NCI-H187 treated with DMSO at 0.1 percent for 48 hours (cell line): ENCODE measurements at regions not wholly inside any gene's neighbourhood (a gene's known extent, or its start where the extent isn't known, plus 50 kb on each side); places are given as distances from the start of the nearest gene placed in this dataset.

Experiments
- DNase-seq: peaks from one replicate; lab custom pipeline; 2025; lab: John Stamatoyannopoulos, UW

DNA sequence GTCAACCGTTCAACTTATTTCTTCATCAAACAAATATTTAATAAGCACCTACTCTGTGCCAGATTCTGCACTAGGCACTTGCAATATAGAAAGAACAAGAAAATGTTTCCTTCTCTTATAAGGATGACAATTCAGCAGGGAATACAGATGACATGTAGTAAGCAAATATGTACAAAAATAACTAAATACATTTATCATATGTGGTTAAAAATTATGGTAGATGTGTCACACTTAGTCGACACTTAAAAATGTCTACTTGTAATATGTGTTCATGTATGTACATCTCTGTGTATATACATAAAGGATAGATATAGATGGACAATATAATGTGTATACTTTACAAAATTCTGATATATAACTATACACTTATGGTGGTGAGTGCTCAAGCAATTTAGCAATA lies 417.0 kb upstream of the MEF2C start:
- no peak for DNase-seq

DNA sequence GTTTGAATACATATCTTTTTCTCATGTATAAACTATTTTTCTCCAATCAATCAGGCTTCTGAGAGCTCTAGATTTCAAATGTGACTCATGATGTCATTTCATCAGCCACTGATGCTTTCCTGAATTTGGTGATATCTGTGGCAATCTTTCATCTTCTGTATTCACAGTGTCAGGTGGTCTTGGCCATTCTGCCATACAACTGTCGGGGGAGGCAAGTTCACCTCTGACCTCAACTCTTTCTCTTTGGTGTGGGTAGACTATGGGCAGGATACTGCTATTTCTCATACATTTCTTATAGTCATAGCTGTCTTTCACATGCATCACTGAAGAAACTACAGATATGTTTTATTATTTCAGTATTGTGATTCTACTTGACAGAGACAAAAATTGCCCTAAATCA lies 414.1 kb upstream of the MEF2C start:
- DNase-seq = no peak

DNA sequence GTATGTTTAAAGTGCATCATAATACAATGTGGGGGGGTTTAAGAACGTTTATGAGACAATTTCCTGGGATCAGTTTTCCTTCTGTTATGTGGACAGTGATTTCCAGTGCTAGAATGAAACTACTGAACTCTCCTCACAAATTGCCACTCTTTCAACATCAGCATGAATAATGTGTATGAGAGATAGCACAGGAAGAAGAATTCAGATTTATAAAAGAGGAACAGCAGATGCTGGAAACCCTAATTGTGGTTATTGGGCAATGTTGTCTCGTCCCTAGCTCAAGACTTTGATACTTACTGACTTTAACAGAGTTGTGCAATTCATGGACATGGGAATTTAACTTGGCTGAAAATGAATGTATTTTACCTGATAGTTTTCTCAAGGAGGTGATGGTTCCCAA lies 410.8 kb upstream of the MEF2C start:
- DNase-seq = no peak

GRCh38 chr5:89292487-89292886 lies 409.5 kb upstream of the MEF2C start:
- DNase-seq = no peak

DNA sequence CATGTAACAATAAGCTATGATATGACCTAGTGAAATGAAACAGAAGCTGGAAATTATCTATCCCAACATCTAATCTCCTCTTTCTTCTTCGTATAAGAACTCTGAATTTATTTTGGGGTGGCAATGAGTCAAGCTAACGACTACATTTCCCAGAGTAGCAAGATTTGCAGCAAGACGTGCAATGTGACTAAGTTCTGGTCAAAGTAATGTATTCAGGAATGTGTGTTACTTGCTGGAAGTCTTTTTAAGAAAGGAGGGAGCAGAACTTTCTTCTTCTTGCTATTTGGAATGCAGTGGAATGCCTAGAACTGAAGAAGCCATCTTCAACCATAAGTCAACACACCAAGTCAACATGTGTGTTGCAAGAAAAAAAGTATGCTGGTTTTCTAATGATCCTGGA lies 406.6 kb upstream of the MEF2C start:
- DNase-seq = no peak

GRCh38 chr5:89287964-89288363 lies 405.0 kb upstream of the MEF2C start:
- no peak for DNase-seq

DNA sequence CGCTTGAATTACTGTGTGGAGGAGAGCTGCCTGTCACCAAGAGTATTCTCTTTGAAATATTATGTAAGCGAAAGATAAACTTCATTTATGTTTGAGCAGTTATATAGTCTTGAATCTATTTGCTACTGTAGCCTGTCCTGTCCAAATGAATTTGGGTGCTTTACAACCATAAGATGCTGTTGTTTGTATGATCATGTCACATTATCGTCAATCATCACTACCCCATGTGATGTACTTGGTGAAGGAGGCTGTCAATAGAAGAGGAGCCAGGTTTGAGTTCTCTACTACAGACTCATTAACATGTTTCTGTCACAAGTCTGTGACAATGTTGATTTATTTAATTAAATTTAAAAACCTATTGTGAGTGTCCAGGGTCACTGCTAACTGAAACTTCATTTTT lies 403.3 kb upstream of the MEF2C start:
- no peak for DNase-seq

DNA sequence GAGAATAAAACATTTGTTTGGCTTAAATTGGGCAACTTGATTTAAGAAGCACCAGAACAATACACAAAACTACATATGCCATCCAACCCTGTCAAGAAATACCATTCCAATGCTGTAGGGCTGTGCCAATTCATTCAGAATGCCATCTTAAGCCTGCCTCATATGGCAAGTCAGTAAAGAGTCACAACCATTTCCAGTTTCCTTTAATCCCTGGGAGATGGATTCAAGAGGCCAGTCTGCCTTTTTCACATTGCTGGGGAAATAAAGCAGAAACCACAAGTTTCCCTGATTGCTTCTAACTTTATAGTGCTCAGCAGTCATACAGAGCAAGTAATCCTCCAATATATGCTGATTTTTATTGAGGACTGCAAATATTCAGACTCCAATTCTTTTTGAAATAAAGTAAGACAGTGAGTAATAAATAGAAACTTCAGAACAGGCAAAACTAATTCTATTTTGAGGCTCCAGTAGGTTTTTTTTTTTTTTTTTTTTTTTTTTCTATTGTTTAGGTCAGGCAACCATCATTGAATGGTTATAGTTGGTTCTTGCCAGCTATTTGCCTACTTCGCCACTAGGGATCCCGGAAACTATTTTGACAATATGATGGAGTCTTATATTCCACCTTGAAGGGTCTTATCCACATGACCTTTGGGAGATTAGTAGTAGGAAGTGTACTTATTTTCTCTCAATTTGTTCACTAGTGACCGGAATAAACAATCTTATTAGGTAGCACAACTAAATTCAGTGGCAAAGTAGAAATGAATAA lies 400.9 kb upstream of the MEF2C start:
- DNase-seq = no peak

GRCh38 chr5:89282554-89283510 lies 399.8 kb upstream of the MEF2C start:
- no peak for DNase-seq

DNA sequence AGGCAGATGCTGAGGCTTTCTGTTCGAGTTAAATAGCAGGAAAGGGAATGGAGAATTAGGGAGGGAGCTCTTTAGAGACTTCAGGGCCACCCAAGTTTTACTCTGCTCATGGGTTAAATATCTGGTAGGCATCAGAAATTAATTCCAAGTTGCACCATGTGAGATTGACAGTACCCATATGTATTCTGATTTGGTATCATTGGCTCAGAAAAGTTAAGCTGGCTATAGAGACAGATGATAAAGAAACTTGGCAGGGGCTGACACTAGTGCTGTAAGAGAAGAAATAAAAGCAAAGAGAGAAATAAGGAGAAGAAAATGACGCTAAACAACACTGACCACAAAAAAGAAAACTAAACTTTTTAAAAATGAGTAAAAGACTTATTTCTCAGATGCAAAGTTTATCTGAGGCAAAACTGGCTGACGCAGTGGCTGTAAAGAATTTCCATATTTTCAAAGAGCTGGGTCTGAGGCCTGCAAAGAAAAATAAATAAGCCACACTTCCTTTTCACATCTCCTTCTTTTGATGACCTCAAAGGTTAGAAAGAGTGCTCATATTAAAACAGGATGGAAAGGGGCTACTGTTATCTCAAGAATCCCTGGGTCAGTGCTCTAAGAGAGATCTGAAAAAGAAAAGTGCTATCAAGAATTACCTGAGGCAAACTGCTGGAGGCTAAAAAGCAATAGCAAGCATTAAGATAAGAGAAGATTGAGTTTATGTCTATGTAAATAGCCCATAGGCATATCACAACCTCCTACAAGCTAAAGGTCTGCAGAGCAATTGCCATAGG lies 399.0 kb upstream of the MEF2C start:
- DNase-seq = no peak

GRCh38 chr5:89281211-89281610 lies 398.2 kb upstream of the MEF2C start:
- DNase-seq = no peak

DNA sequence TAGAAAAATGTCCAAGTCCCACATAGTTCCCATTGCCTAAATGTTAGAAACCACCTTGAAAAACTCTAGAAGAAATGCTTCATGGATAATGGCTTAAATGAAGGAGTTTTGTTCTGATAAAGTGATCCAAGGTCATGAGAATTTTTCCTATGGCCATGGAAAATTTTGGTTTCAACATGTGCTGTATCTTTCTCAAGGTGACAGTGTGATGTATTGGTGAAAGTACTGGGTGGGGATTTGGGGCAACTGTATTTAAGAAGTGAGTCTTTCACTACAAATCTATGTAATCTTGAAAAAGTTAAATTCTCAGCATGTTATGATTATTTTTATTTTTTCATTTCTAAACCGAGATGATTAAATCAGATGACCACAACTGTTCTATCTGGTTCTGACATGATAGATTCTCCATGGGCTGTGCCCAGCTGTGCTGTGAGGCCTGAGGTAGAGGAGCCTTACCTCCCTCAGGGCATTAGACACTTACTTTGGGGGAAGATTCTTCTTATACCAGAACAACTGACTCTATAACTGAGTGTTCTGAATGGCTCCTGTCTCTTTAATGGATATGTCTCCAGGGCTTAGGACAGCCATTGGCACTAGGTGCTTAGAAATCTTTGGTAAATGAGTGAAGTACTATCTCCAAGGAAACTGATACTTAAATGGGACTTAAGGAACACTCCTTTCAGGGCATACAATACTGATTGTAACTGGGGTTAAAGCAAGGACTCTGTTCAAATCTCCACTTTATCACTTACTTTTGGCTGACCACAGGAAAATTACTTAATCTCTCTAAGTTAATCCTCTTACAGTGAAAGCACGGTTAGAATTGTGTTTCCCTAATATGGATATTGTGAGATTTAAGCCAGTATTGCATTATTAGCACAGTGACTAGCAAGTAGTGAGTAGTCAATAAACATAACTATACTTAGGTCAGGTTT lies 397.4 kb upstream of the MEF2C start:
- no peak for DNase-seq

DNA sequence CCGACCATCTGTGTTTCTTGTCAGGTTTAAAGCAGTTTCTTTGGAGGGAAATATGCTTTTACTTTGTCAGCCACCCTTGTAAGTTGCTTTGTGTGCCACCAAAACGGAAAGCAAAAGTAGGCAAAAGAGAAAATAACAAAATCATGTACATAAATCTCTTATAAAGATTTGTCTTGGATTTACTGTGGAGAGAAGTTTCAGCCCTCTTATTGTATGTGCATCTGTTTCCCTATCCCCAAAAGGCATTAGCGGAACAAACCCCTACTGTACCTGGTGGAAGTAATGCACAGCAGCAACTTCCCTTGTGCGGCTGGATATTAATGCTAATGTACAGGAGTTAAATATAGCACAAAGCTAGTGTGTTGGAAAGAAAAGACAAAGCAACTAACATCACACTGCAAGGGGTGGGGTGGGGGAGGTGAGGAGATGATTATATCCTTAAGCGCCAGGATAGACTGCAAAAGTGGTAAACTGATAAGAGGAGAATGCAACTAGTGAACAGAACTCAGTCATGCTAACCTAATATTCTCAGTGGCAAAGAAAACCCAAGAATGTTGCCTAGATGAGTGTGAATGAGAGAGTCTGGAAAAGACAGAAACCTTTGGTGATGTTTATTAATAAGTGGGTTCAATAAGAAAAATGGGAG lies 396.5 kb upstream of the MEF2C start:
- no peak for DNase-seq

DNA sequence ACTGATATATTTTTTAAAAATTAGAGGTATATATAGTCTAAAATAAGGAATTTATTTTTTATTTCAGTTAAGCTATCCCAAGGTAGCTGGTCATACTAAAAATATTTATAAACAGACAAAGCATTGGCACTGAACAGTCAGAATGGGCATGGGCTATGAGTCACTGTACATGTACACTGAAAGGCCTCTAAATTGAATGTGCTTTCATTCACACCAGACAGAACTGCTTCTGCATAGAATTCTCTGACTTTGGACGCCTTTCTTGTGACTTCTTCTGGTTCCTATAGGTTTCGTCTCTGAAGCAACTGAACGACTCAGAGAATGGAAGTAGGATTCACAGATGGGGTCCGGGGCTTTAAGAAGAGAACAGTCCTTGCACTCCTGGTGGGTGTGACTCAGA lies 394.8 kb upstream of the MEF2C start:
- DNase-seq = no peak

DNA sequence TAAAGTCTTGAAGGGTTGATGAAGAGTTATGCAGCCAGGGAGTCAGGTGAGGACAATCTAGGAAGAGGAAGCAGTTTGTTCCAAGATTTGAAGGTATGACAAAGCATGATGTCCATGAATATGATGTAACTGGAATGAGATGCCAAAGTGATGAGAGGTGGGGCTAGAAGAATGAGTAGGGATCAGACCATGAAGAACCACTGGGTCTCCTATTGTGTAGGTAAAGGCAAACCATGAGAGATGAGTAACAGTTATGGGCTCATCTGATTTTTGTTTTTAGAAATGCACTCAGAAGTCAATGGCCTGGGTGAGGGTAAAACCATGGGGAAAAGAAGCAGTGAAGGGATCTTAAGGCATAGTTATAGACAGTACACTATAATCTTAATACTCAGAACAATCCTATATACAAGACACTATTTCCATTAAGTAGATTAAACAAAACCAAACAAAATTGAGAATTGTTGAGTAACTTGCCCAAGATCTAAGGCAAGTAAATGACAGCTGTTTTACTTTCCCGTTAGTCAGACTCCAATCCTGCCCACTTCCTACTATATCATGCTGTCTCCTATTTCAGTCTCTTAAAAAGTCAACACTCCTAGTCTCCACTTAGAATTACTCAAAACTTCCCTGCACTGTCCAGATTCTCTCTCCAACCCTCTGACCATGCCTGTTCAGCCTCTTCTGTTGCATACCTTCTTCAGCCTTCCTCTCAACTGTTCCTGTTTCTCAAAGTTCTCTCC lies 393.8 kb upstream of the MEF2C start:
- no peak for DNase-seq

- no peak for DNase-seq
These were observed 392.3 kb upstream of the MEF2C start for GRCh38 chr5:89275066-89275855.

DNA sequence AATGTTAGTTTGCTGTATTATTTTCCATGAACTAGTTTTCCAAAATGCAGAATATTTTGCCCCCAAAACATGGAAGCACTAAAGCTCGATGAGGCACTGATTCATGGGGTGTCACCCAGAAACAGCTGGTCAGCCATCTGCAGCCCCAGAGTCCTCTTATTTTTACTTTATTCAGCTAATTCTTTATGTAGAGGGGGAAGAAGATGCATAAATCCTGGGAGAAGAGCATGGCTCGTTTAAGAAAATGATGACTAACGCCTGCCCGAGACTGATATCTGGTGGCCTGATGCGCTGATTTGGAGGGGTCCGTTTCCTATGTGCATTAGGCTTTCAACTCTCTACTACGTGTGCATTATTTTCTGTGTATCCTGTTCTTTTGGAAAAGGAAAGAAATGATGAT lies 390.3 kb upstream of the MEF2C start:
- no peak for DNase-seq

DNA sequence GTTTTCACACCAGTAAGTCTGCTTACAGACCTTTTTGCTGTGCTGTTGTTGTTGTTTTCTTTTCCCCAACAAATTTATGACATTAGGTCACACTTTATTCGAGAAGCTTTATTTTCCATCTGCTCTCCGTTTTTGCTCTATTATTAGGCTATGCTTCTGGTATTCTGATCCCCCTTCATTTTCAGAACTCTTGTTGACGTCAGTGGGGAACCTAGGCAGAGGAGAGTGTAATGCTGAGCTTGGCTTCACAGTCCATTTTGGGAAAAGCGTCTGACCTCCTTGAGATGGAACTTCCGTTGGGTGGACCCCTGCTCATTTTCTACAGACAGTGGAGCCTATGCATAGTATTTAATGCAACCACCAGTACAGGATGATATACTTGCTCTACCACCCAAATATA lies 387.9 kb upstream of the MEF2C start:
- no peak for DNase-seq

- no peak for DNase-seq
These were observed 386.7 kb upstream of the MEF2C start for GRCh38 chr5:89269721-89270120.
